GM18867 (cell line): ENCODE measurements at regions not wholly inside any gene's neighbourhood (a gene's known extent, or its start where the extent isn't known, plus 50 kb on each side); places are given as distances from the start of the nearest gene placed in this dataset.

Source experiments
- ATAC-seq: cut with Tn5 transposase; IDR thresholded peaks from one replicate; pipeline ENCODE4 v1.9.1; 2021; ENCODE audit warnings: mild to moderate bottlenecking, moderate library complexity; ENCODE audit not compliant: unreplicated experiment

GRCh38 chr13:57784633-57785032, 153.1 kb downstream of the PCDH17 start:
- no peak for ATAC-seq

GRCh38 chr13:57787058-57787791, 155.7 kb downstream of the PCDH17 start:
- ATAC-seq, result no peak

GRCh38 chr13:57799624-57800023, 168.1 kb downstream of the PCDH17 start:
- no peak for ATAC-seq

GRCh38 chr13:57813651-57814050, 182.1 kb downstream of the PCDH17 start:
- no peak for ATAC-seq

- no peak for ATAC-seq
Observed at GRCh38 chr13:57815600-57815999, 184.1 kb downstream of the PCDH17 start.

- no peak for ATAC-seq
Observed at GRCh38 chr13:57820924-57821323, 189.4 kb downstream of the PCDH17 start.

- no peak for ATAC-seq
Observed at GRCh38 chr13:57823704-57824103, 192.2 kb downstream of the PCDH17 start.

- ATAC-seq, result no peak
Observed at GRCh38 chr13:57824121-57824520, 192.6 kb downstream of the PCDH17 start.

GRCh38 chr13:57825066-57825465, 193.5 kb downstream of the PCDH17 start:
- no peak for ATAC-seq

- ATAC-seq, result no peak
Observed at GRCh38 chr13:57829496-57829895, 198.0 kb downstream of the PCDH17 start.

GRCh38 chr13:57832187-57832586, 200.6 kb downstream of the PCDH17 start:
- ATAC-seq, result no peak

- ATAC-seq, result no peak
Observed at GRCh38 chr13:57837801-57838200, 206.3 kb downstream of the PCDH17 start.

- ATAC-seq, result no peak
Observed at GRCh38 chr13:57843521-57843920, 212.0 kb downstream of the PCDH17 start.

- no peak for ATAC-seq
Observed at GRCh38 chr13:57846600-57847173, 215.1 kb downstream of the PCDH17 start.

- ATAC-seq, result no peak
Observed at GRCh38 chr13:57857945-57858344, 226.4 kb downstream of the PCDH17 start.

- no peak for ATAC-seq
Observed at GRCh38 chr13:57858376-57858775, 226.8 kb downstream of the PCDH17 start.

GRCh38 chr13:57862879-57863278, 231.3 kb downstream of the PCDH17 start:
- ATAC-seq, result no peak

GRCh38 chr13:57865600-57866294, 234.2 kb downstream of the PCDH17 start:
- ATAC-seq, result no peak

- no peak for ATAC-seq
Observed at GRCh38 chr13:57874530-57874929, 243.0 kb downstream of the PCDH17 start.

- no peak for ATAC-seq
Observed at GRCh38 chr13:57877601-57878000, 246.1 kb downstream of the PCDH17 start.

- ATAC-seq, result no peak
Observed at GRCh38 chr13:57878291-57878690, 246.7 kb downstream of the PCDH17 start.

GRCh38 chr13:57897225-57897624, 265.7 kb downstream of the PCDH17 start:
- ATAC-seq, result no peak
